Ovary (tissue), 7 donors: ENCODE measurements at regions not wholly inside any gene's neighbourhood (a gene's known extent, or its start where the extent isn't known, plus 50 kb on each side); places are given as distances from the start of the nearest gene placed in this dataset.

ENCODE experiments used
- DNase-seq, 5 donors: peaks; one replicate each; pipeline ENCODE4 v3.0.0-alpha.2; 2019 to 2020
- H3K27ac ChIP-seq, 2 donors: fragments of 200-600 bp; one replicate each; pipeline versions ENCODE4 v1.5.1 to v1.8.0; 2019 to 2022
- H3K27me3 ChIP-seq: fragments of 200-600 bp; one replicate; pipeline ENCODE4 v1.8.0; 2022
- H3K36me3 ChIP-seq: fragments of 200-600 bp; sonication (generic); one replicate; pipeline ENCODE4 v1.5.1; 2019
- H3K4me1 ChIP-seq: one replicate; pipeline ENCODE4 v1.8.1; 2013; ENCODE audit warnings: mild to moderate bottlenecking, moderate library complexity; ENCODE audit not compliant: insufficient read depth
- H3K4me3 ChIP-seq: fragments of 200-600 bp; sonication (generic); one replicate; pipeline ENCODE4 v1.5.1; 2017
- H3K9me3 ChIP-seq, 2 donors: fragments of 200-600 bp in 1 of 2; sonication (generic) in 1 of 2; one replicate each; pipeline versions ENCODE4 v1.5.1 to v1.8.1; 2013 to 2019; ENCODE audit warnings: mild to moderate bottlenecking in 1 of 2, moderate library complexity in 1 of 2
- EP300 ChIP-seq: sonication (generic); formaldehyde crosslinking; IDR thresholded peaks from one replicate; pipeline ENCODE4 v1.6.1; 2017; ENCODE audit warnings: antibody characterized with exemption
- POLR2A ChIP-seq: fragments of 450-650 bp; IDR thresholded peaks from one replicate; pipeline ENCODE4 v1.6.1; 2017; ENCODE audit warnings: antibody characterized with exemption, mild to moderate bottlenecking, moderate library complexity
- WGBS, 3 donors: extraction: QIAGEN DNeasy Blood & Tissue Kit in 1 of 3; methylation state at CpG; one replicate each; pipeline versions ENCODE4 v1.1.5 to v1.1.7; 2013 to 2017; 5-methylcytosine and 5-hydroxymethylcytosine counted together
- intact Hi-C, 4 donors: fragments of 100-400 bp; cut with DNase I; formaldehyde crosslinking; loops; one replicate each; pipeline versions ENCODE4 v1.11.0 to v1.15.1; 2022 to 2023
- TF ChIP-seq, protein P1 (sequence below), 3 donors: fragments of 450-650 bp in 2 of 3; fragments of 200-600 bp in 1 of 3; IDR thresholded peaks; one replicate each; pipeline versions ENCODE4 v1.5.1 to v1.8.0; 2016 to 2022; ENCODE audit warnings: antibody characterized with exemption in 3 of 3, mild to moderate bottlenecking in 1 of 3
- donor health status: DM: no; HTN: no; CAD: no; lungs with moderate emphysema.
- donor health status: DM: no; HTN: no; CAD: no.
- donor health status: Bipolar disorder and iron deficiency.
- donor health status: DM: no; HTN: no; CAD: no.
- donor health status: DM: yes; HTN: yes; CAD: no.

DNA sequence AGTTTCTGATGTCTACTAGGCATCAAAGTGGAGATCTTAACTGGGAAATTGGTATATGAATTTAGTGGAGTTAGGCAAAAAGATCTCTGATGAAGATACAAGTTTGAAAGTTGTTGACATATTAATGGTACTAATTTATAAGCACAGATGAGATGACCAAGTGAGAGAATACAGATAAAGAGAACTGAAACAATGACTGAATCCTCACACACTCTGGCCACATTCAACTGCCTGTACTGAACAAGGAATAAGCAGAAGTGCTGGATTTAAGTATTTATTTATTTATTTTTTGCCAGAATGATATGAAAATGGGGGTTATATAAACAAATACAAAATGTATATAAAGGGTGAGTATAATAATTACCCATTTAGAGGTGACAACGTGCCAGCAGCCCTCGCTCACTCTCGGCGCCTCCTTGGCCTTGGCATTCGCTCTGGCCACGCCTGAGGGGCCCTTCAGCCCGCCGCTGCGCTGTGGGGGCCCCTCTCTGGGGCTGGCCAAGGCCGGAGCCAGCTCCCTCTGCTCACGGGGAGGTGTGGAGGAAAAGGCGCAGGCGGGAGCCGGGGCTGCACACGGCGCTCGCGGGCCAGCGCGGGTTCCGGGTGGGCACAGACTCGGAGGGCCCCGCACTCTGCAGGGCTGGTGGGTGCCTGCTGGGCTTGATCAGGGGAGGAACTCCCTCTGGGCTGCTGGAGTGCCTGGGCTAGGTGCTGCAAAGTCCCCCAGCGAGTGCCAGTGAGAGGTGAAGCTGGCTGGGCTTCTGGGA is 1363.9 kb upstream of the CRIM1 start:
- no peaks in the 10 kb centered on the region for H3K9me3 ChIP-seq
- no peak for TF ChIP-seq EP300
- TF ChIP-seq, protein P1, sequence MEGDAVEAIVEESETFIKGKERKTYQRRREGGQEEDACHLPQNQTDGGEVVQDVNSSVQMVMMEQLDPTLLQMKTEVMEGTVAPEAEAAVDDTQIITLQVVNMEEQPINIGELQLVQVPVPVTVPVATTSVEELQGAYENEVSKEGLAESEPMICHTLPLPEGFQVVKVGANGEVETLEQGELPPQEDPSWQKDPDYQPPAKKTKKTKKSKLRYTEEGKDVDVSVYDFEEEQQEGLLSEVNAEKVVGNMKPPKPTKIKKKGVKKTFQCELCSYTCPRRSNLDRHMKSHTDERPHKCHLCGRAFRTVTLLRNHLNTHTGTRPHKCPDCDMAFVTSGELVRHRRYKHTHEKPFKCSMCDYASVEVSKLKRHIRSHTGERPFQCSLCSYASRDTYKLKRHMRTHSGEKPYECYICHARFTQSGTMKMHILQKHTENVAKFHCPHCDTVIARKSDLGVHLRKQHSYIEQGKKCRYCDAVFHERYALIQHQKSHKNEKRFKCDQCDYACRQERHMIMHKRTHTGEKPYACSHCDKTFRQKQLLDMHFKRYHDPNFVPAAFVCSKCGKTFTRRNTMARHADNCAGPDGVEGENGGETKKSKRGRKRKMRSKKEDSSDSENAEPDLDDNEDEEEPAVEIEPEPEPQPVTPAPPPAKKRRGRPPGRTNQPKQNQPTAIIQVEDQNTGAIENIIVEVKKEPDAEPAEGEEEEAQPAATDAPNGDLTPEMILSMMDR (IDR thresholded peaks at IDR 0.05), result no peak
- no peak for TF ChIP-seq POLR2A
- H3K27ac ChIP-seq, result no peak overlapping the region
- no peak for DNase-seq
- no peaks in the 10 kb centered on the region for H3K36me3 ChIP-seq
- H3K4me3 ChIP-seq, result no peak overlapping the region
- H3K4me1 ChIP-seq, result no peaks in the 10 kb centered on the region
- no peaks in the 10 kb centered on the region for H3K27me3 ChIP-seq
- WGBS, 3 donors, result 90 to 95% (median 93%) methylated on average over 24 of the region's 24 CpGs
- intact Hi-C loops, result no loop called here

DNA sequence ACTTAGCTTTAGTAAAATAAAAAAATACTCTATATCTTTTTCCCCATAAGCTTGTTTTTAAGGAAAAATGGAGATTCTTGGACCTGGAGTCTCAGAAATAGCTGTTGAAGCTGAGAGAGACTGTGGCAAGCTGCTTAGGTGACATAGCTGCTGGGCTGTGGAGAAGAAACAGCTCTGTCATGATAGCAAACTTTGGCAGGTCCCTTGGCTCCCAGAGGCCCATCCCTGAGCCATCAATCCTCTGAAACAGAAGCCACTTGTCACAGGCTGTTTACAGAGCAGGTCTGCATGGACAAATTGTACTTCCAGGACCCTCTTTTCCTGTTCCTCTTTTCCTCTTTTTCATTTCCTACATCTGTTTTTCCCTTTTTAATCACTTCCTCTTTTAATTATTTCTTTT is 1370.1 kb upstream of the CRIM1 start:
- no peak overlapping the region for H3K27ac ChIP-seq
- no peaks in the 10 kb centered on the region for H3K36me3 ChIP-seq
- no peaks in the 10 kb centered on the region for H3K4me1 ChIP-seq
- DNase-seq, result no peak
- TF ChIP-seq EP300 (no peak), POLR2A (no peak)
- TF ChIP-seq, protein P1 (IDR thresholded peaks at IDR 0.05), result no peak
- no peak overlapping the region for H3K4me3 ChIP-seq
- H3K27me3 ChIP-seq, result no peaks in the 10 kb centered on the region
- intact Hi-C loops, result no loop called here
- no peaks in the 10 kb centered on the region for H3K9me3 ChIP-seq

DNA sequence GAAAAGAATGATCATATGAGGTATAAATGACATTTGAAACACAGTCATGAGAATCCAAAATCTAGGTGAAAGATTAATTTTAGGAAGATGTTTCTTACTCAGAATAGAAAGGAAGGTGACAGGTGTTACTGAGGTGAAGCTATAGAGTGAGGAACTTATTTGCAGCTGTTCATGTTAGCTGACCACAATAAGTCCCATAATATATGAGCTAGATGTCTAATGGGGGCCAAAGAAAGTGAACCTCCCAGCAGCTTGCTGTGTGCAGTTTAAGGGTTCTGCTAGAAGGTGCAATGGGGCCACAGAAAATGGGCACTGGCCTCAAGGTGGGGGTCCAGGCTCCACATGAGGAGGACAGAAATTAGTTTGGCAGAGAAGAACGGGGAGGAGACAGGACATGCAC is 1374.9 kb upstream of the CRIM1 start:
- Histone ChIP-seq H3K9me3 (no peaks in the 10 kb centered on the region), H3K4me3 (no peak overlapping the region), H3K36me3 (no peaks in the 10 kb centered on the region), H3K27me3 (peaks cover 2% of the 10 kb centered on the region), H3K27ac (no peak overlapping the region), H3K4me1 (no peaks in the 10 kb centered on the region)
- WGBS, 3 donors, result 72 to 94% (median 76%) methylated on average over 1 of the region's 1 CpG
- no peak for DNase-seq
- TF ChIP-seq POLR2A (no peak), EP300 (no peak)
- TF ChIP-seq, protein P1 (IDR thresholded peaks at IDR 0.05), result no peak
- intact Hi-C loops, result no loop called here

DNA sequence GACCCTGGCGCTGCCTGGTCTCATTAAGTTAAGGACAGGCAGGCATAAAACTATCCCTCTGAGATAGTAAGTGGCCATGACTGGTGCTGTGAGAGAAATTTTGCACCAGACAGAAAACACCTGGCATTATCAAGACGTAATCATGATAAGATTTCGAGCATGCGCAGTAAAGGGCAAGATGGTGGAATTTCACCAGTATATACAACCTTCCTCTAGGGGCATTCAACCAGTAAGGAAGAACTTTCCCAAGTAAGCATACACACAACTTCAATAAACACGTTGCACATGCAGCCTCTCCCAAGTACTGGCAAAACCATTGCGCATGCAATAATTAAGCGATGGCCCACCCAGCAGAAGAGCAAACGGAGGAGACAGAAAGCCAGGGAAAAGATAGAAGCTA is 1376.4 kb upstream of the CRIM1 start:
- Histone ChIP-seq H3K36me3 (no peaks in the 10 kb centered on the region), H3K4me1 (no peaks in the 10 kb centered on the region), H3K27me3 (peaks cover 2% of the 10 kb centered on the region), H3K4me3 (no peak overlapping the region), H3K9me3 (no peaks in the 10 kb centered on the region), H3K27ac (no peak overlapping the region)
- TF ChIP-seq EP300 (no peak), POLR2A (no peak)
- TF ChIP-seq, protein P1 (IDR thresholded peaks at IDR 0.05), result no peak
- no peak for DNase-seq
- intact Hi-C loops, result no loop called here
- 32 to 49% (median 46%) methylated on average over 8 of the region's 8 CpGs for WGBS, 3 donors
